ENCODE measurements at regions not wholly inside any gene's neighbourhood (a gene's known extent, or its start where the extent isn't known, plus 50 kb on each side); places are given as distances from the start of the nearest gene placed in this dataset.
A peak's percentile ranks its signal among the peaks of the same experiment; 100 is the strongest.

GRCh38 chr5:56638061-56638621 lies 177.2 kb upstream of the MAP3K1 start:
- Histone ChIP-seq H3K4me1 (ENCODE audit: insufficient read depth, low read length) (peaks cover 6% of the 10 kb centered on the region; the same call in 1 of the 2 replicates), H3K14ac (ENCODE audit: insufficient read depth, low read length) (no peak overlapping the region), H2BK15ac (ENCODE audit: low read depth, low read length) (no peak overlapping the region), H2BK5ac (ENCODE audit: insufficient read length, low read length) (no peak overlapping the region), H2BK120ac (ENCODE audit: low read depth, low read length, poor library complexity, severe bottlenecking) (no peak overlapping the region), H3K79me1 (ENCODE audit: insufficient read depth, low read depth, low read length, poor library complexity, severe bottlenecking) (no peaks in the 10 kb centered on the region), H2AFZ (ENCODE audit: low read length) (no peak overlapping the region), H3T11ph (ENCODE audit: low read length) (no peak overlapping the region), H2BK20ac (ENCODE audit: low read depth, low read length, poor library complexity, severe bottlenecking) (no peak overlapping the region), H4K8ac (replicated peaks; ENCODE audit: insufficient read length, low read depth, low read length) (no peak overlapping the region), H3K79me2 (ENCODE audit: insufficient read depth, low read length) (no peaks in the 10 kb centered on the region), H4K5ac (ENCODE audit: insufficient read length, low read depth, low read length) (no peak overlapping the region), H3K27me3 (ENCODE audit: insufficient read depth, low read length) (no peaks in the 10 kb centered on the region), H3K9me3 (ENCODE audit: control insufficient read depth, low read depth, low read length) (no peaks in the 10 kb centered on the region), H4K20me1 (ENCODE audit: control insufficient read depth, insufficient read depth, insufficient read length) (no peaks in the 10 kb centered on the region), H3K56ac (ENCODE audit: insufficient read length, low read depth, low read length) (no peak overlapping the region), H3K4ac (ENCODE audit: low read depth, low read length) (no peak overlapping the region), H3K18ac (ENCODE audit: insufficient read length, low read depth, low read length) (no peak overlapping the region), H3K23me2 (ENCODE audit: insufficient read length, low read depth, low read length, poor library complexity, severe bottlenecking) (no peaks in the 10 kb centered on the region), H3K27ac (ENCODE audit: insufficient read length, low read depth, low read length) (no peak overlapping the region), H3K23ac (ENCODE audit: insufficient read length, low read depth, low read length) (no peak overlapping the region), H2BK12ac (ENCODE audit: insufficient read length, low read depth, low read length) (no peak overlapping the region), H3K4me2 (ENCODE audit: insufficient read depth, insufficient read length, low read length) (no peak overlapping the region), H4K91ac (ENCODE audit: insufficient read length, low read depth, low read length) (no peak overlapping the region), H3K9ac (ENCODE audit: extremely low read depth, insufficient read length, low read length) (no peak overlapping the region), H2AK5ac (ENCODE audit: insufficient read length, low read length) (no peak overlapping the region)
- DNase-seq, result no peak
- H3K4me3 Mint-ChIP-seq, result no peak overlapping the region
- H3K4me1 Mint-ChIP-seq, result peaks cover 33 to 34% of the 10 kb centered on the region in 2 experiments
- no peaks in the 10 kb centered on the region for H3K9me3 Mint-ChIP-seq
- no CpG with 5 or more reads among the region's 2 CpGs for WGBS (ENCODE audit: extremely low coverage, insufficient read length, low lambda C conversion rate)
- no peaks in the 10 kb centered on the region; a peak in 2 of 7 replicates for H3K36me3 Mint-ChIP-seq (ENCODE audit: insufficient read depth in 1 of 3, low read depth in 3 of 3)
- TF ChIP-seq CTCF (conservative IDR thresholded peaks at IDR 0.05), result no peak
- peak overlapping the region in 2 of 3 experiments; percentile 9 to 61; a peak in 2 of 7 replicates for H3K27ac Mint-ChIP-seq
- H3K27me3 Mint-ChIP-seq (ENCODE audit: low read depth), result no peaks in the 10 kb centered on the region

Measured in H9 (cell line).